ENCODE measurements at regions not wholly inside any gene's neighbourhood (a gene's known extent, or its start where the extent isn't known, plus 50 kb on each side); places are given as distances from the start of the nearest gene placed in this dataset.
"Not testable (repeated sequence)": the region's sequence is repeated elsewhere in the genome, so short reads cannot be mapped to it uniquely, and the experiment has no call there.

DNA sequence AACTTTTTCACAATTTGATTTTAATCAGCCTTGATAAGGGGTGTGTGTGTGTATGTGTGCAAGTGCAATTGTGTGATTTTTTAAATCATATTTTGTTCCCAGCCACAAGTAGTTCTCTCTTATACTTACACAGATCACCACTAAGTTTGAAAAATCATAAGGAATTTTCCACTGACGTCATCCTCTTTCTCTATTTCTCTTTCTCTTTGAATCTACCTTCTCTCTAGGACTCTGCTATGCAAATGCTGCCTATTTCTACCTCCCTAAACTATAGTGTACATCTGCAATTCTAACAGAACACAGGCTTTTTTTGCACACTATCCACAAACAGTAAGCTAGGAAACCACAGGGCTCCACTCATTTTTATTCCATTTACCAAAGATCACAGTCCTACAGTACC is 254.6 kb upstream of the CYLC2 start:
- DNase-seq (ENCODE audit: low read depth in 2 of 3, low spot score in 2 of 3): no peak

DNA sequence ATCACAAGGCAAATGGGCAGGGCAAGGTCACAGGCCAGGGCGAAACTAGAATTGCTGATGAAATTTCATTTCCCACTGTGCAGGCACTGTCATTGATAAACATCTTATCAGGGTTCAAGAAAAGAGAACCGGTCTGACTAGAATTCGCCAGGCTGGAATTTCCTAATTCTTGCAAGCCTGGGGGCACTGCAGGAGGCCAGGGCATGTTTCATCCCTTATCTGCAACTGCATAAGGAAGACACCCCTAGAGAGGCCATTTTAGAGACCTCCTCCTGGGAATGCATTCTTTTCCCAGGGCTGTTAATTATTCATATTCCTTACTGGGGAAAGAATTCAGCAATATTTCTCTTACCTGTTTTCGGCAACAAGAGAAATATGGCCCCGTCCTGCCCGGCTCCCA is 266.2 kb upstream of the CYLC2 start:
- DNase-seq (ENCODE audit: low read depth in 2 of 3, low spot score in 2 of 3): no peak

DNA sequence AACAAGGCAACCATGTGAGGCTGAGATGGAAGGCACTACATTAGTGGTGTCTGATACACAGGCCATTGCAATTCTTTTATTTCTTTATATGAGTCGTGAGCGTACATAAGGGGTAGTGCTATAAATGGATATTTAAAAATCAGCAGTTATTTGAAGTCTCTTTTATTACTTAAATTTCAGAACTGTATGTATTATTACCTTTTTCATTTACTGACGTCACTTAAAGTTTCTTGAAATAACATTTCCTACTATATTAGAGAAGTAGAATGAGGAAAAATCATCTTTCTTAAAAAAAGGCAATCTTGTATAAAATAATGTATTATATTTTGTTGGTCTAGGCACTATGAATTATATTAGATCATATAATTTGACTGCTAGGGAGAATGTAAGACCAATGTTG is 280.9 kb upstream of the CYLC2 start:
- DNase-seq (ENCODE audit: low read depth in 2 of 3, low spot score in 2 of 3): no peak

DNA sequence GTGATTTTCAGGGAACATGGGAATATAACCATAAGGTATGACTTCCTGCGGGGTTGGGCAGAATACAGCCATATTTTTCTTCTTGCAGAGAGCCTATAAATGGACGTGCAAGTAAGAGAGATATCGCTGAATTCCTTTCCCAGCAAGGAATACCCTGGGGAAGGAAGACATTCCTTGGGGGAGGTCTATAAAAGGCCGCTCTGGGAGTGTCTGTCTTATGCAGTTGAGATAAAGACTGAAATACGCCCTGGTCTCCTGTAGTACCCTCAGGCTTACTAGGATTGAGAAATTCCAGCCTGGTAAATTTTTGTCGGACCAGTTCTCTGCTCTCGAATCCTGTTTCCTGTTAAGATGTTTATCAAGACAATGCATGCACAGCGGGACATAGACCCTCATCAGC is 282.2 kb upstream of the CYLC2 start:
- not testable (repeated sequence) for DNase-seq (ENCODE audit: low read depth in 2 of 3, low spot score in 2 of 3)

DNA sequence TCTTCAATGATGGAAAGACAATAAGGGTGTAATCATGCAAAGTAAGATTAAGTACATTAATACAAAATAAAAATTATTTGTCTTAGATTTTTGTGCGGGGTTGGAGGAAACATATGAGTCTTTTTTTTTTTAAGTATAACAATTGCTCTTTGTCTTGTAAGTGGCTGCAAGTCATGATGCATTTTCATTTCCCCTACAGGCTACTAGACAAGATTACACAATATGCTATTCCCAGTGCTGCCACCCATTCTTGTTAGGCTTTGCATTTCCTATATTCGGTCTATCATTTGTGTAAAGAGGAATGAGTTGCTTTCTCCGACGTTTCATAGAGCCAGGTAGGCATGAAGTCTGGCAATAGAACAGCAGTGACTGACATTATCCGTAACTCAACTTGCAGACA is 294.2 kb upstream of the CYLC2 start:
- no peak for DNase-seq (ENCODE audit: low read depth in 2 of 3, low spot score in 2 of 3)

DNA sequence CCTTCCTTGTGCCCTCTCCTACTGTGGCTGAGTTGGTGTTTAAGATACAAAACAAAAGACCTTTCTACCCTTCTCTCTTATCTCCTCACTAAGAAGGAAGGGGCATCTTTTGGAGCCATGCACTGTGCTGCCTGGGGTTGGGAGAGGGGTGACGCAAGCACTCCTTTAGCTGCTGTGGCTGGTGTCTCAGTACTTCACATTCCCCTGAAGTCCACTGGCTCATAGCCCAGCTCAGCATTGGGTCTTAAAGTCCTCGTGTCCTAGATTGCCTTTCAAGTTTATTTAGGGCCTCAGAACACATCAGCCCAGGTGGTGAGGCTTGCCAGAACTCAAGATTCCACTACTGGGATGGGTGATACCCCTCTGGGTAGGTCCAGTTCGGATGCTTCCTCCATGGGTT is 325.9 kb upstream of the CYLC2 start:
- no peak for DNase-seq (ENCODE audit: low read depth in 2 of 3, low spot score in 2 of 3)

DNA sequence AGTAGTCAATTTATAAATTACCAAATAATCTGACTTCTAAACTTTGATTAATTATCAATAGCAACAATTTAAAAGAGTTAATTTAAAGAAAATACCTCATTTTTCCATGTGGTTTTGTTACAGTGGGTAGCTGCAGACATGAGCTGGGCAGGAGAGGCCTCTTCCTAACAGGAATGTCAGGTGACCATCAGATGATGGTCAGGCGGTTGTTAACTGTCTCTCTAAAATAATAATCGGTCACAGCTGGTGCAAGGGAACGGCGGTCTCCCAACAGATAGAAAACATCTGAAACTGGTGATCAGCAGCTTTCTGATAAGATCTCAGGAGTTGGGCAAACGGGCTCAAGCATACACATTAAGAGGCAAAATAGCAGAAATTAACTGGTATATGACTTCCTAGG is 342.7 kb upstream of the CYLC2 start:
- no peak for DNase-seq (ENCODE audit: low read depth in 2 of 3, low spot score in 2 of 3)

DNA sequence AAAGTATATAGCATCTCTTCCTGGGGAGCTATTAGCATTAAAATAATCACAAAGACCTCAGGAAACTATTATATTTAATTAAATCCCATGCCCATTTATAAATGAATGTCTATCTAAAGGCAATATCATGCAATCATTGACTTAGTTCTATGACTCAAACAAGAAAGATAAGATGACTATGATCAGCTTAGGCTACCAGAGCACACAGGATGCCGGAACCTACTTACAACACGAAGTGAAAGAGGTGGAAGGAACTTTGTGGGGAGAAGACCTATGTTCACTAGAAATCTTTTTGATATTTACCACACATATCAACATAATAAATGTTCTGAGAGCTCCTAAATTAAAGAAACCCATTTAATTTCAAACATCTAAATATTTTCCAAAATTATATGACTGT is 344.2 kb upstream of the CYLC2 start:
- DNase-seq (ENCODE audit: low read depth in 2 of 3, low spot score in 2 of 3): no peak

DNA sequence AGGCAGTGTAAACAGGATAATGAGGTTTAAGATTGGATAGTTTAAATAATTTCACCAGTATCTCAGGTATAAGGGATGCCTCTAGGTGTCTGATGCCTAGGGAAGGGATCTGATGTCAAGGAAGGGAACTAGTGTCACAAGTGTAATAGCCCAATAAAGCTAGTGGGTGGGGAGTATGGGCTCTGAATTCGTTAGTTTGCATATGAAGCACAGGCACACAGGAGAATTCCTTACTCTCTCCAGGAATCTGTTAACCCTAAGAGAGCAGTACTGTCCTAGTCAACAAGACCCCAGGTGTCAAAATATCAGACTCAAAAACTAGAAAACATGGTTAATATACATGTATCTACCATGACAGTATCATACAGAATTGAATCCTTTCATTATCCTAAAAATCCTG is 352.5 kb upstream of the CYLC2 start:
- no peak for DNase-seq (ENCODE audit: low read depth in 2 of 3, low spot score in 2 of 3)

DNA sequence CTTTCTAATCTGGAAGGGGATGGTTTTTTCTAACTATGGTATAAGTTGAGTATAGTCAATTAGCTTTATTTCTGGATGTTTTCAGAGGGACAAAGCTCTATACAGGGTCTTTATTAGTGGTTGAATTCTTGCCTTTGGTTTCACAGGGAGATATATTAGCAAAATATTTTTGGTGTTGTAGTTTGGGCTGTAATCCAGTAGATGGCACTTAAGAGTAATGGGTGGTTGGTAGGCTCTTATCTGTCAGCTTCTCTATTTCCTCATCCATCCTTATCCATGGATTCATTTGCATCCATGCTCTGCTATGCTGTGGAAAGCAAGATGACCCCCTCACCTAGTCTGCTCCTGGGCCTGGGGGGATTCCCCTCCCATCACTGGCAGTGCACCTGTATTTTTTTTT is 363.6 kb upstream of the CYLC2 start:
- no peak for DNase-seq (ENCODE audit: low read depth in 2 of 3, low spot score in 2 of 3)

DNA sequence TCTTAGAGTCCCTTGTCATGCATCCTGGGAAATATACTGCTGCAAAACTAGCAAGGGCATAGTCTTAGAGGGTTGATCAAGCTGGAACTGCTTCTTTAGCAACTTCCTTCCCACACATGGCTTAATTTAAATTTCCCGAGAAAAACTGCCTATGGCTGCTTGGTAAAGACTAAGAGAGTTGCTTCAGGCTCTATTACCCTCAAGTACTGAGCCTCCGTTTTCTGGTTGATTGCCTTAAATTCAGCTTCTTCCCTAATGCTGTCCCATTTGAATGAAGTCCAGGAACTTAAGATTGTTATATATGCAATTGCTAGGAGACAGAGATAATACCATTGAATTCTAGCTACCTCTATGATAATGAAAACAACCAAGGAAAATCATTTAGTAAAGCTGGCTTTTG is 385.7 kb upstream of the CYLC2 start:
- no peak for DNase-seq (ENCODE audit: low read depth in 2 of 3, low spot score in 2 of 3)

DNA sequence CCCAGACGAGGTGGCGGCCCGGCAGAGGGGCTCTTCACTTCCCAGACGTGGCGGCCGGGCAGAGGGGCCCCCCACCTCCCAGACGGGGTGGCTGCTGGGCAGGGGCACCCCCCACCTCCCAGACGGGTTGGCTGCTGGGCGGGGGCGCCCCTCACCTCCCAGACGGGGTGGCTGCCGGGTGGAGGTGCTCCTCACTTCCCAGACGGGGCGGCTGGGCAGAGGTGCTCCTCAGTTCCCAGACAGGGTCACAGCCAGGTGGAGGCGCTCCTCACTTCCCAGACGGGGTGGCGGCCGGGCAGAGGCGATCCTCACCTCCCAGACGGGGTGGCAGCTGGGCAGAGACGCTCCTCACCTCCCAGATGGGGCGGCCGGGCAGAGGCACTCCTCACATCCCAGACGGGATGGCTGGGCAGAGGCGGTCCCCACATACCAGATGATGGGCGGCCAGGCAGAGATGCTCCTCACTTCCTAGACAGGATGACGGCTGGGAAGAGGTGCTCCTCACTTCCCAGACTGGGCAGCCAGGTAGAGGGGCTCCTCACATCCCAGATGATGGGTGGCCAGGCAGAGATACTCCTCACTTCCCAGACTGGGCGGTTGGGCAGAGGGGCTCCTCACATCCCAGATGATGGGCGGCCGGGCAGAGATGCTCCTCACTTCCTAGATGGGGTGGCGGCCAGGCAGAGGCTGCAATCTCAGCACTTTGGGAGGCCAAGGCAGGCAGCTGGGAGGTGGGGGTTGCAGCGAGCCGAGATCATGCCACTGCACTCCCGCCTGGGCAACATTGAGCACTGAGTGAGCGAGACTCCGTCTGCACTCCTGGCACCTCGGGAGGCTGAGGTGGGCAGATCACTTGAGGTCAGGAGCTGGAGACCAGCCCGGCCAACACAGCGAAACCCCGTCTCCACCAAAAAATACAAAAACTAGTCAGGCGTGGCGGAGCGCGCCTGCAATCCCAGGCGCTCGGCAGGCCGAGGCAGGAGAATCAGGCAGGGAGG is 391.6 kb upstream of the CYLC2 start:
- DNase-seq (ENCODE audit: low read depth in 2 of 3, low spot score in 2 of 3): not testable (repeated sequence)

DNA sequence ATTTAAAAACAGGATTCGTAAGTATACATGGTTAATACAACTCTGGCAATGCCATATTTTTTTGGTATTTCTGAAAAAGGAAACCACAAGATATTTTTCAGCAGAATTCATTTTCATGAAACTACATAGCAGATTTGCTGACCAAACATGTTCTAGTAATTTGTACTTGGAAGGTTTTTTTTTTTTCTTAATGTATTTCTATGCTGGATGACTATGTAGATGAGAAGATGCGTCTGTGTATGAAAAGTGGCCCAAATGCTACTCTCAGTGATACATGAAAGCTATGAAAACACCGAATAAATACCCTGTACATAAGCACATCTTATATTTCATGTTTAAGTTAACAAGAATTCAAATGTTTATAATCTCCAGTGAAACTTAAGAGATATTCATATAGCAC is 400.9 kb upstream of the CYLC2 start:
- no peak for DNase-seq (ENCODE audit: low read depth in 2 of 3, low spot score in 2 of 3)

DNA sequence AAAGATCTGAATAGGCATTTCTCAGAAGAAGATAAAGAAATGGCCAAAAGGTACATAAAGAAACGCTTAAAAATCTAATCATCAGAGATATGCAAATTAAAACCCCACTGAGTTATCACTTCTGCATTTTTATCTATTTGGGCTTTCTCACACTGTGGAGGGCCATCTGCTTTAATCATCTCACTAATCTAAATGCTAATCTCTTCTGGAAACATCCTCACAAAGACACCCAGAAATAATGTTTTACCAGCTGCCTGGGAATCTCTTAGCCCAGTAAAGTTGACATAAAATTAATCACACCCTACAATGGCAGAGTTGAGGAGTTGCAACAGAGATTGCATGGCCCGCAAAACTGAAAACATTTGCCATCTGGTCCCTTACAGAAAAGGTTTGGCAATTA is 407.9 kb upstream of the CYLC2 start:
- DNase-seq (ENCODE audit: low read depth in 2 of 3, low spot score in 2 of 3): no peak

DNA sequence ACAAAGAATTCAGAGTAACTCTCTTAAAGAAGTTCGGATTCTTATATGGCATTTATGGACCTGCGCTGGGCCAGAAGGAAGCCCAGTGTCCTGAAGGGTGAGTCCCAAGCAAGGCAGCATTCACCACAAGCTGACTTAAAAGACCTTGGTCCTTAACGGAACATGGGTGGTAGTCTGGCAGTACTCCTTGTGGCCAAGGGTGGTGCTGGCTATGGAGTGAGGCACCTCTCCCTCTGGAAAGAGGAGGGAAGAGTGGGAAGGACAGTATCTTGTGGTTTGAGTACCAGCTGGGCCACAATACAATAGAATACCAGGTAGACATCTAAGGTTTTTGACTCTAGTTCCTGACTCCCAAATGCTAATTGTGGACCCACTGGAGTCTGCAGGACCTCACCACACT is 425.7 kb upstream of the CYLC2 start:
- DNase-seq (ENCODE audit: low read depth in 2 of 3, low spot score in 2 of 3): no peak

DNA sequence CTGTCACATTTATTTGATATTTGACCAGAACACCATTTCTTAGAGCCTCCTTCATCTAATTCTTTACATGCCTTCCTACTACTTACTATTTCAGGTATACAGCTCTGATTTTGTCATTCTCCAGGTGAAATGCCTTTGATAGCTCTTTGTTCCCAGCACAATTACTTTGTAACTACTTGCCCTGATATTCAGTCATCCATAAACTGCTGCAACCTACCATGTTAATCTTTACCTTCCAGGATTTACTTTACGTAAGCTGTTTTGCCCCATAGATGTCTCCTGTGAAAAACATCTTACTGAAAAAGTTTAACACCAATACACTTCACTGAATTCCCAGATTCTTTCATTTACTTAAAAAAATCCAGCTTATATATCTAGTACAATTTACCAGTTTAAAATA is 443.8 kb upstream of the CYLC2 start:
- no peak for DNase-seq (ENCODE audit: low read depth in 2 of 3, low spot score in 2 of 3)

DNA sequence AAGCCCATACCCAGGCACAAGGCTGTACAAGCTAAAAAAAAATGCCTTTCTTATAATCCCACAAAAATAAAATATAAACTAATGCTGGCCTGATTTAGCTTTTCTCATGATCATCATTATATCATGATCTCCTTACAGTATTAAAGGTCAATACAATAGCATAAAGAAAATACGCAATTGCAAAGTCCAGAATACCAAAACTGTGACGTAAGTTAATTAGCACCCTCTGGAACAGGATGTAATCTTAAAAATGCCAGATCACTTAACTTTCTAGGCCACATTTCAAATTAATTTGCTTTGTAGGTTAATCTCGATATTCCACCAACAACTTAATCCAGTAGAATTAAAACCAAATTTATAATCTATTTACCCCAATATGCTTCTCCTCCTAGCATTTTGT is 444.2 kb upstream of the CYLC2 start:
- DNase-seq (ENCODE audit: low read depth in 2 of 3, low spot score in 2 of 3): no peak

DNA sequence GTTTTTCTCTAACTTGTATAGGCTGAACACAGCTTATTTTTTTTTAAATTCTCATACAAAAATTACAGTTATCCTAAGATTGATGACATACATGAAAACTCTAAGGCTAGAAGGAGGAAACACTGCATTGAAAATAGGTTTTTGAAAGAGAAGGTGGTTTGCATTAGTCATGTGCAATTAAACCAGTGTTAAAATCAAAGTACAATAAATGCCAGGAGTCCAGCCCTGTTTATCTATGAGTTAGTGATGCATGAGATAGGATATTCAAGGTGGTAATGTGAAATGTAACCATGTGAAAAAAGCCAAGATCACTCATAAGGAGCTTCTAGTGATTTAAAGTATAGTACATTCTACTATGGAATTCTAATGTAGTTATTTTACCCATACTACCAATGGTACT is 444.9 kb upstream of the CYLC2 start:
- no peak for DNase-seq (ENCODE audit: low read depth in 2 of 3, low spot score in 2 of 3)

DNA sequence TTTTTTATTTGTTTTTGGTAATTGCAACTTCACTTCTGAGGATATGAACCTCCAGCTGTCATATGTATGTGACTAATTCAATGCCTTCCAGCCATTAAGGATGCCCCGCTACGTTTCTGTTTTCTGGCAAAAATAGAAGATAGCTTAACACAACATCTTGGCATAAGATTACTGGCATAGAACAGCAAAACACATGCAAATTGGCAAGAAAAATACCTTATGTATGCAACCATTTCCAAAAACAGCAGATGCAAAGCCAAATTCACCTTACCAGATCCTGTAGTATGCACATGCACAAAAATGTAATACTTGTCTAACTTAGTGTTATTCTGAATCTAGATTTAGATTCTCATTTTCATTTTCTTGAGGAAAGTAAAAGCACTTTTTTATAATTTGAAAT is 461.1 kb upstream of the CYLC2 start:
- DNase-seq (ENCODE audit: low read depth in 2 of 3, low spot score in 2 of 3): no peak

DNA sequence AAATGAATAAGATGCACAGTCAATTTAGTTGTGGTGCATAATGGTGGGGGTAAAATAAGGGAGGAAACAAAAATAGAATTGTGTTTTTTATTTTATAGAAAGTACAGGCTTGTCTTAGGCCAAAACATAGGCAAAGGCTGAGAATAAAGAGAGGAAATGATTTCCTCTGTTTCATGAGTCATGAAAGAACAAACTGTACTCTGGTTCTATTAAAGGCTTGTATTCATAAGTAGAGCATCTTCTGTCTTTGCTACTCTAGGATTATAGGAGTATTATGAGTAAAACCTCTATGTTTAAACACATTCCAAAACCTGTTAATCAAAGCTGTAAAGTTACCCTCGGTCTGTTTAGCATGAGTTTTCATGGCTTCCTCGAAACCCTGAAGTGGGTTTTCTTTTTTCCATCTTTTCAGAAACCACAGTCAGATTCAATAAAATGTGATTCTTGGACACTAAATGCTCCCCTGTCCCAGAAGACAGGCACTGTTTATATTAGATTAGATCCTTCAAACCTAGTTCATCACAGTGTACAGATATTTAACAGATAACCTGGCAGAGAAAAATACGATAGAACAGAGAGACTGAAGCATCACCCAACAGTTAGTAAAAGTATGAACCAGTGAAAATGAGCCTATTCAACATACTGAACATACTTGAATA is 473.9 kb upstream of the CYLC2 start:
- no peak for DNase-seq (ENCODE audit: low read depth in 2 of 3, low spot score in 2 of 3)

DNA sequence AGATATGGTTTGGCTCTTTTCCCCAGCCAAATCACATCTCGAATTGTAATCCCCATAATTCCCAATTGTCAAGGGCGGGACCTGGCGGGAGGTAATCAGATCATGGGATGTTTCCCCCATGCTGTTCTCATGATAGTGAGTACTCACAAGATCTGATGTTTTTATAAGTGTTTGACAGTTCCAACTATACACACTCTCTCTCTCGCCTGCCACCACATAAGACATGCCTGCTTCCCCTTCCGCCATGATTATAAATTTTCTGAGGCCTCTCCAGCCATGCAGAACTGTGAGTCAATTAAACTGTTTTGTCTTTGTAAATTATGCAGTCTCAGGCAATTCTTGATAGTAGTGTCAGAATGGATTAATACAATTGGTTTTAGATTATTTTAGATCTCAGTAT is 475.7 kb upstream of the CYLC2 start:
- DNase-seq (ENCODE audit: low read depth in 2 of 3, low spot score in 2 of 3): no peak

DNA sequence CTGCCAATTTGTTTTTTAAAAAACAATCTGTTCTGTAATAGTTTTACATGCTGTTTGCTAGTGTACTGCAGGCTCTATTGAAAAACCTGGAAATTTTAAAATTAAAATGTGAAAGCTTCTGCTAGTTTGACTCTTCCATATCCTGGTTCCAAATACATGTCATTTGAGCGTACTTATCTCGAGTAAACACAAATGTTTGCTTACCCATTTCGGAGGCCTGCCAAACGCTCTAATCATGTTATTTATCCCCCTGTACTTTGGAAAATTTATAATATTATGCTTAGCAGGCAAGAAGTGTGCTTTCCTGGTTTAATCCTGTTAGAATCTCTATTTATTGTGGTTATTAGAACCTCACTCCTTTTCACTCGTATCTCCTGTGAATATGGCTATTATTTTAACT is 476.8 kb upstream of the CYLC2 start:
- DNase-seq (ENCODE audit: low read depth in 2 of 3, low spot score in 2 of 3): no peak
